PC-9 (cell line): ENCODE measurements at regions not wholly inside any gene's neighbourhood (a gene's known extent, or its start where the extent isn't known, plus 50 kb on each side); places are given as distances from the start of the nearest gene placed in this dataset.

Experiments used
- CTCF ChIP-seq: fragments of 200-600 bp; sonication (generic); conservative IDR thresholded peaks from 2 replicates; pipeline ENCODE4 v1.6.1; 2017; ENCODE audit warnings: mixed run types, antibody characterized with exemption, mild to moderate bottlenecking, moderate library complexity
- EZH2 ChIP-seq: fragments of 200-600 bp; sonication (generic); IDR thresholded peaks from 2 replicates; pipeline ENCODE4 v1.8.0; 2017; ENCODE audit warnings: antibody characterized with exemption, low read depth

GRCh38 chr14:45434221-45434620, 181.2 kb upstream of the MIS18BP1 start:
- TF ChIP-seq CTCF (no peak), EZH2 (no peak)
